Sigmoid colon (tissue), 3 donors: ENCODE measurements at regions not wholly inside any gene's neighbourhood (a gene's known extent, or its start where the extent isn't known, plus 50 kb on each side); places are given as distances from the start of the nearest gene placed in this dataset.

ENCODE experiments used
- CTCF ChIP-seq, 4 experiments: fragments of 450-650 bp in 3 of 4; fragments of 200-600 bp in 1 of 4; IDR thresholded peaks; one replicate each; pipeline ENCODE4 v1.5.1; 2016 to 2019; ENCODE audit warnings: antibody characterized with exemption in 4 of 4, mild to moderate bottlenecking in 3 of 4, moderate library complexity in 2 of 4
- POLR2A ChIP-seq, 2 donors: fragments of 450-650 bp; IDR thresholded peaks; one replicate each; pipeline ENCODE4 v1.6.1; 2016; ENCODE audit warnings: antibody characterized with exemption in 2 of 2, mild to moderate bottlenecking in 2 of 2, moderate library complexity in 2 of 2

- TF ChIP-seq CTCF (IDR thresholded peaks at IDR 0.05) (no peak), POLR2A (IDR thresholded peaks at IDR 0.05) (no peak)
These were observed 344.2 kb upstream of the NCAM1 start for GRCh38 chr11:112617098-112617425.
